Putamen (tissue), 1 donor: ENCODE measurements at regions not wholly inside any gene's neighbourhood (a gene's known extent, or its start where the extent isn't known, plus 50 kb on each side); places are given as distances from the start of the nearest gene placed in this dataset.
"Not testable (repeated sequence)": the region's sequence is repeated elsewhere in the genome, so short reads cannot be mapped to it uniquely, and the experiment has no call there.

ENCODE experiments used
- DNase-seq: peaks from one replicate; pipeline ENCODE4 v3.0.0-alpha.2; 2016; ENCODE audit warnings: low spot score

DNA sequence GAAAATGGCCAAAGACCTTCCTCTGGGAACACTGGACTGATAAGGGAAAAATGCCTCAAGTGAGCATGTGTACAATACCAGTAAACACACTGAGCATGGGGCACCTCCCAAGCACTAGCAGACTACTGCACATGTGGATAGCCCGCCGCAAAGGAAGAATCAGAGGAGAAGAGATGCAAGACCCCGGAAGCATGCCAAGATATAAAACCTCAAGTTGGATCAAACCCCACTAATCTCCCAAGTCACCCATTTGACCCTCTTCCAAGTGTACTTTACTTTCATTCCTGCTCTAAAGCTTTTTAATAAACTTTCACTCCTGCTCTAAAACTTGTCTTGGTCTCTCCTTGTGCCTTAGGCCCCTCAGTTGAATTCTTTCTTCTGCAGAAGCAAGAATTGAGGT lies 121.1 kb upstream of the PLAAT1 start:
- no peak for DNase-seq

DNA sequence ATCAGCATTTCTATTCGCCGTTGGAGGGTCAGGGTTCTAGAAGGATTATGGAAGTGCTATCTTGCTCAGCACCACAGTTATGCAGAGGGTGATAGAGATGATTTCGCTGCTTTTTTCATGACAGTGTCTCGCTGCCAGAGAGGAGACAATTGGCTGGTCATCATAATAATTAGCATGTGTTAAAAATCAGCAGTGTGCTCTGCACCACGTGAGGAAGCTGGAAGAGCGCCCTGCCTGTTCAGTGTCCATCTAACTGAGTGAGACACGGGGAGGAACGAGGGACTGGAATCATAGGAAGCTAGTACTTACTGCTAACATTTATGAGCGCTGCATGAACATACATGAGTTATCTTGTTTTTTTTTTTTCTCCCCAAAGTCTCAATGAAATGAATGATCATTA lies 116.2 kb upstream of the PLAAT1 start:
- DNase-seq: peak; percentile 80

- DNase-seq: no peak
Measured at GRCh38 chr3:193129607-193130006, 111.4 kb upstream of the PLAAT1 start.

GRCh38 chr3:193130576-193130975 lies 110.4 kb upstream of the PLAAT1 start:
- no peak for DNase-seq

GRCh38 chr3:193132241-193132640 lies 108.8 kb upstream of the PLAAT1 start:
- DNase-seq: no peak

DNA sequence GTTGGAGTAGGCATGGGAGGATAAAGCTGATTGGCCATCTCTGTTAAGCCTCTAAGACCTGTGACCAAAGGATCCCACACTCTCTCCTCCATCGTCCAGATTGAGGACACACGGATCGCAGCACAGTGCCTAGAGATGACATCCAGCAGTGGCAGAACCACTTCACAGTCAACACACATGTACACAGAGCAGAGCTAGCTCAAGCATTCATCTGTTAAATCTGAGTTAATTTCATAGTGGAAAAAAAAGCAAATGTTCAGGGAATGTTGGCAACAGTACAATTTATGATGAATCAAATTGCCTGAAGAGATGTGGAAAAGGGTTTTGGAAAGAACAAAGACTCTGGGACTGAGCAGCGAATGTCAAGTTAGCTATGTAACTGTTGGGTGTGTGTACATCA lies 108.1 kb upstream of the PLAAT1 start:
- no peak for DNase-seq

DNA sequence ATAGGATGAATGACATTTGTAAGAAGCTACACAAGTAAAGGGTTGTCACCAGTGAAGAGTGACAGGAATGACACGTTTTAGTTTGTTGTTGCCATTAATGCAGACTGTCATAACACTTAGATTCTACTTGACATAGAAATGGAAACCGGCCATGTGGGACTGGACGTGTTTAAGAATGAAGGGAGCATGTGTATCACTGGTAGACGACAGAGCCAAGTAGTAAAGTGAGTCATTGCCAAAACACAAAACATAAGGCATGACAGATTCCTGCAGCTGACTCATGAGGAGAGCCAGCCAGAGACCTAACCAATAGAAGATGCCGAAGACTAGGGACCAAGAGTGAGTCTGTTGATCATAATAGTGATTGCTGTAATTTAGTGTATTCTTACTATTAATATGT lies 106.2 kb upstream of the PLAAT1 start:
- no peak for DNase-seq

DNA sequence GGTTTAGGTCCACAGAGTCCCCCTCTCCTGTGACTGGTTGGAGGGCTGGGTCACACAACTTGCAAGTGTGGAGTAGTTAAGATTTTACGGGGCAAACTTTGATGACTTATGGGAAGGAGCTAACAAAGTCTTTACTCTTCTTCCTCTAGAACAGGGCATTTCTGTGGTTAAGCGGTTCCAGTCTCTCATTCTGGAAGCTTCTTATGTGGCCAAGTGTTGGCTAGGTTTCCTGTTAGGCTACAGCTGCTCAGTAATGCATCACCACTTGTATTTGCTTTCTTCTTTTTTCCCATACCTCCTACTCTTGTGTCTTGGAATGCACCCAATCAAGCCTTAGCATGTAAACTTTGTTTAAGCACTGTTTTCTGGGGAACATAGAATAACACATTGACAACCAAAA lies 100.6 kb upstream of the PLAAT1 start:
- DNase-seq: no peak

DNA sequence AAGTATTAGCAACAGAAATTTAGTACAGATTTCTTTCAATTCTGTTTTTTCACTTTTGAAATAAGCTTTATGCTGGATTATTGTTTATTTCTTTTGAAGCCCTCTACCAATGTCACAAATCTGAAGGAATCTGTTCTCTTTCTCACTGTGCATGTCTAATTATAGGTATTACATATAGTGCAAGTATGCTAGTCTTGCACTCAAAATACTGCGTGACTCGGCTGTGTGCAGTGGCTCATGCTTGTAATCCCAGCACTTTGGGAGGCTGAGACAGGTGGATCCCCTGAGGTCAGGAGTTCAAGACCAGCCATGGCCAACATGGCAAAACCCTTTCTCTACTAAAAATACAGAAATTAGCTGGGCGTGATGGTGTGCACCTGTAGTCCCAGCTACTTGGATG lies 95.8 kb upstream of the PLAAT1 start:
- DNase-seq: no peak

- no peak for DNase-seq
Measured at GRCh38 chr3:193148688-193149473, 92.1 kb upstream of the PLAAT1 start.

DNA sequence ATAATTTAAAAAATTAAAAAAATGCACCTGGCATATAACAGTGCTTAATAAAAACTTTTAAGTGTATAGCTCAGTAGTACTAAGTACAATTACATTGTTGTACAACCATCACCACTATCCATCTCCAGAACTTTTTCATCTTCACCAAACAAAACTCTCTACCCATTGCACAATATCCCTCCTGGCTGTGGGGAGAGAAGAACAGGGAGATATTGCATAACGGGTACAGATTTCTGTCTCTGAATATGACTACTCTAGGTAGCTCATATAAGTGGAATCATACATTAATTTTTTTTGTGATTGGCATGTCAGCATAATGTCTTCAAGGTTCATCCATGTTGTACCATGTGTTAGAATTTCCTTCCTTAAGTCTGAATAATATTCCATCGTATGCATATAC lies 91.0 kb upstream of the PLAAT1 start:
- DNase-seq: no peak

DNA sequence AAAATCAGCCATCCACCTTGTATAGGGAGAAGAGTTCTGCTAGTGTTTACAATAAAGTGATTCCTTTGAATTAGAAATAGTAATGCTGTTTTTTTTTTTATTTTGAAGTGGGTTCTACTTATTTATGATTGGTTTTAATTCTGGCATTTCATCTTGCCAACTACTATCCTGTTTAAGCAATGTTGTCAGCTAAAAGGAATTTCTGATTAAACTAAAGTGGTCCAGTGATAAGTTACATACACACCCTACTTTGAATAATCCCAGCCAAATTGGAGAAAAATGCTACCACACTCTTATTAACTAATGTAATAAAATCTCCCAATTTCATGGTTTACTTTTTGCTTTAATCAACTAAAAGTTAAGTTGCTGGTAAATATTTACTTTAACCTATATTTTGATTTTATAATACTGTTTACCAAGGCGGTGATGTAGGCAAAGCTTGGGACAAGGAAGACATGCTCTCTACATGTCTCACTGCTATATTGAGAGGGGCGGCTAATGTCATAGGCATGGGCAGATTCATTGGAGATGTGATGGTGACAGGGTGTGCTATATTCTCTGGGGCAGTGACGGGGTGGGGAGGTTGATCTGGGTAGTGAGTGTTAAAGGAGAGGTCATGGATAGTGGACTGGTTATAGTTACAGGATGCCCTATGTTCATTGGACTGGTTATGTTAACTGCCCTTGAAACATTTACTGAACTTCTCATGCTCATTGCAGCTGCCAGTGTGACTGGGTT lies 85.8 kb upstream of the PLAAT1 start:
- not testable (repeated sequence) for DNase-seq

DNA sequence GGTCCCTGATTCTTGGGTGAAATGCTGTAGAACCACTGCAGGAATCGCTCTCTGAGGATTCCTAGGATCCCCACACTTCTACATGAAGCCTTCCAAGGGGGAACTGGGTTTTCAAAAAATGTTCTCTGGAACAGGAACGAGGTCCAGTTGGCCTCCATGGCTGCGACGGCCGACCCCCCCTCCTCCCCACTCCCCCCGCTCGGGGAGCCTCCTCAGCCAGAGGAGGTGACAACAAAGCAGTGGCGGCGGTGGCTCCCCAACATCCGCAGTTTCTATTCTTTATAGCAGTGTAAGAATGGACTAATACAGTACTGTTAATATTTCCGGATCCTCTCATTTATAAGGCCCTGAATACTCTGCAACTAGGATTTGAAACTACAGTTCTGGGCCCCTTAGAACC lies 84.0 kb upstream of the PLAAT1 start:
- DNase-seq: no peak

DNA sequence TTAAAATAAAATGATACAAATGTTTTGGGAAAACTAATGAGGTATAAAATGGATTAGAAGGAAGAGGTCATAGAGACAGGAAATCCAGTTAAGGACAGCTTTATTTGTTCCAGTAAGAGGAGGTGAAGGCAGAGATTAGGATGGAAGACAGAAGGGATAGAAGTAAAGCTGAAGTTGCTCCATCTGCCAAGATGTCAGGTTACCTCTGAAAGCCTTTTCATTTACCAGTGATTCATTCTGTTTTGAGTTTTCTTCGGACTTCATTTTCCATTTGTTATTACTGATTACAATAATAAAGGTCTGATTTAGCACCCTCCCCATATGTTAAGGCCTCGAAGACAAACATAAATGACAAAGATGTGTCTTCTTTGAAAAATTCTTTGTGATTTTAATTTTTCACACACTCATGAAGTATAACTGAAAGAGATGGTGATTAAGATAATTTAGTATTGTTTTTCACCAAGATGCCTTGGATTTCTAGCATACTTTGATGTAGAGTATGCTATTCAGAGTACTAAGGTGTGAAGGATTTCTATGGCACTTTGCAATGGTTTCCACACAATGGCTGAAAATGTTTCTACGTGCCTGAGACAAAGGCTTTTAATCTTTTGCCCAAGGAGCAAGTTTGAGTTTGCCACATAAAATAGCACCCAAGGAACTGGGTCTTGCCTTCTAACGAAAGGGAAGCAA lies 75.4 kb upstream of the PLAAT1 start:
- DNase-seq: no peak

DNA sequence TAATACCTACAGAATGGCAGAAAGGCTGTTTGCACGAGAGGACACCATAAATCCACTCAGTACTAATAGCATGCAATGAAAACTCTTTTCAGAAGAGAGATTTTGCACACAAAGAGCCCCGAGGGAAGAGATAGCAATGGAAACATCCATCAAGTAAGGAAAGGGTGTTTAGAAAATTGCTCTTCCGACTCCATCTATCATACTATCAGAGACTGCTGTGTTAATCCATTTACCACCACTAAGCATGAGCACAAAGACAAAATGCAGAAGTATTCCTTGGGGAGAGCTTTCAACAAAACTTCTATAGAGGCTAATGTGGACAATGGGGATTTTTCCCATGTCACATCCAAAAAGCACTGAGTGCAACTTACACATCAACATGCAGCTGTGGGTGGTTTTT lies 72.1 kb upstream of the PLAAT1 start:
- DNase-seq: no peak

DNA sequence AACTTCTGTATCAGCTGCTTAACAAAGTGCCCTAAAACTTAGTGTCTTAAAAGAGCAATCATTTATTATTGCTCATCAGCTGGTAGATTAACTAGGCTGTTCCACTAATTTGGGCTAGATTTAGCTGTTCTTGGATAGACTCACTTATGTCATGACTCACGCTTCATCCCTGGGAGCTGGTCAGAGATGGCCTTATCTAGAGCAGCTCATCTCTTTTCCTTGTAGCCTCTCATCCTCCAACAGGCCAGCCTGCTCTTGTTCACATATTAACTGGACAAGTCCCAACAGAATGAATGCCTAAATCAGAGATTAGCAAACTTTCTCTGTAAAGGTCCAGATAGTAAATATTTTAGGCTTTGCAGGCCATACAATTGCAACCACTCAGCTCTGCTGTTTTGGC lies 66.9 kb upstream of the PLAAT1 start:
- no peak for DNase-seq

GRCh38 chr3:193179332-193180012 lies 61.5 kb upstream of the PLAAT1 start:
- DNase-seq: not testable (repeated sequence)

DNA sequence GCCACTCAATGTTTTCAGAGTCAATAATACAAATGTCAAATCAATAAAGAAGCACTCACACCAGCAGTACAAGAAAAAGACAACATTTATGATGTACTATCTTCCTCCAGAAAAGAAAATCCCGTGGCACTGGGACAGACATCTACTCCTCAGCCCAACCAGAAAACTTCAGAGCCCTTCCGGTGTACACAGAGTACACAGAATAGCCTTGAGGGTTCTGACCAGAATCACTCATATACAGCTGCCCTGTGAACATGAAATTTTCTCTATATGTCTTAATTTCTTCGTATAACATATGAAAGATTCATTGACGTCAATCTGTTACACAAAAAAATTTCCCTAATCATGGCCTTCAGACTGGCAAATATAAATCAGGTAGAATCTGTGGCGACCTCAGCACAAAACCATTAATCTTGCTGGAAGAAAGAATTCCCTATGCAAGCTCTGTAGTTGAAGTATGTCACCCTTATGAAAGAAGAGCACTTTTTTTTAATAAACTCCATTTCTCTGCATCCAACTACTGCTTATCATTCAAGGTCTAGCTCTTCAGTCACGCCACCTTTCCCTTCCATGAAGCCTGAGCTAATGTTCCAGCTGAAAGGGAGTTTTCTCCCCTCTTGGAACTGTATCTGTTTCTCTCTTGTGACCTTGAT lies 53.8 kb upstream of the PLAAT1 start:
- DNase-seq: no peak

- DNase-seq: no peak
Measured at GRCh38 chr3:193190146-193190786, 50.8 kb upstream of the PLAAT1 start.
